PC-9 (cell line): ENCODE measurements at regions not wholly inside any gene's neighbourhood (a gene's known extent, or its start where the extent isn't known, plus 50 kb on each side); places are given as distances from the start of the nearest gene placed in this dataset.
A peak's percentile ranks its signal among the peaks of the same experiment; 100 is the strongest.

Experiments
- CTCF ChIP-seq: fragments of 200-600 bp; sonication (generic); conservative IDR thresholded peaks from 2 replicates; pipeline ENCODE4 v1.6.1; 2017; ENCODE audit warnings: mixed run types, antibody characterized with exemption, mild to moderate bottlenecking, moderate library complexity
- EZH2 ChIP-seq: fragments of 200-600 bp; sonication (generic); IDR thresholded peaks from 2 replicates; pipeline ENCODE4 v1.8.0; 2017; ENCODE audit warnings: antibody characterized with exemption, low read depth

- TF ChIP-seq CTCF (peak; percentile 74), EZH2 (no peak)
Measured at GRCh38 chr3:113136071-113136470, 75.3 kb upstream of the BOC start.
